ENCODE measurements at regions not wholly inside any gene's neighbourhood (a gene's known extent, or its start where the extent isn't known, plus 50 kb on each side); places are given as distances from the start of the nearest gene placed in this dataset.

GRCh38 chr12:38969706-38970105 is 64.3 kb upstream of the CPNE8 start:
- H3K4me3 ChIP-seq (ENCODE audit: low read depth, low read length), result no peak overlapping the region
- DNase-seq (ENCODE audit: low read depth), result no peak
- no peak for TF ChIP-seq CTCF (conservative IDR thresholded peaks at IDR 0.05; ENCODE audit: low read depth, low read length)

- H3K4me3 ChIP-seq (ENCODE audit: low read depth, low read length), result no peak overlapping the region
- DNase-seq (ENCODE audit: low read depth), result no peak
- no peak for TF ChIP-seq CTCF (conservative IDR thresholded peaks at IDR 0.05; ENCODE audit: low read depth, low read length)
Observed at GRCh38 chr12:38961683-38962082, 56.3 kb upstream of the CPNE8 start.

GRCh38 chr12:38961012-38961411 is 55.6 kb upstream of the CPNE8 start:
- H3K4me3 ChIP-seq (ENCODE audit: low read depth, low read length), result no peak overlapping the region
- no peak for TF ChIP-seq CTCF (conservative IDR thresholded peaks at IDR 0.05; ENCODE audit: low read depth, low read length)
- no peak for DNase-seq (ENCODE audit: low read depth)

- no peak overlapping the region for H3K4me3 ChIP-seq (ENCODE audit: low read depth, low read length)
- no peak for TF ChIP-seq CTCF (conservative IDR thresholded peaks at IDR 0.05; ENCODE audit: low read depth, low read length)
Observed at GRCh38 chr12:38956337-38956736, 50.9 kb upstream of the CPNE8 start.

More at GRCh38 chr12:38956337-38956736, 50.9 kb upstream of the CPNE8 start:
- DNase-seq (ENCODE audit: low read depth), result peak; percentile 91

Measured in epithelial cell of proximal tubule (primary cell).